Activated T-helper 1 cell treated with anti-CD3 and anti-CD28 coated beads, Interleukin-2, amount 50 U/mL, for 16 hours (primary cell): ENCODE measurements at regions not wholly inside any gene's neighbourhood (a gene's known extent, or its start where the extent isn't known, plus 50 kb on each side); places are given as distances from the start of the nearest gene placed in this dataset.
"Not testable (repeated sequence)": the region's sequence is repeated elsewhere in the genome, so short reads cannot be mapped to it uniquely, and the experiment has no call there.

Source experiments
- DNase-seq, 2 donors: peaks; one replicate each; pipeline ENCODE4 v3.0.0-alpha.2; 2020; ENCODE audit warnings: low read depth in 1 of 2, low spot score in 1 of 2

GRCh38 chr1:146715054-146715453, 223.1 kb upstream of the NBPF12 start:
- not testable (repeated sequence) for DNase-seq

DNA sequence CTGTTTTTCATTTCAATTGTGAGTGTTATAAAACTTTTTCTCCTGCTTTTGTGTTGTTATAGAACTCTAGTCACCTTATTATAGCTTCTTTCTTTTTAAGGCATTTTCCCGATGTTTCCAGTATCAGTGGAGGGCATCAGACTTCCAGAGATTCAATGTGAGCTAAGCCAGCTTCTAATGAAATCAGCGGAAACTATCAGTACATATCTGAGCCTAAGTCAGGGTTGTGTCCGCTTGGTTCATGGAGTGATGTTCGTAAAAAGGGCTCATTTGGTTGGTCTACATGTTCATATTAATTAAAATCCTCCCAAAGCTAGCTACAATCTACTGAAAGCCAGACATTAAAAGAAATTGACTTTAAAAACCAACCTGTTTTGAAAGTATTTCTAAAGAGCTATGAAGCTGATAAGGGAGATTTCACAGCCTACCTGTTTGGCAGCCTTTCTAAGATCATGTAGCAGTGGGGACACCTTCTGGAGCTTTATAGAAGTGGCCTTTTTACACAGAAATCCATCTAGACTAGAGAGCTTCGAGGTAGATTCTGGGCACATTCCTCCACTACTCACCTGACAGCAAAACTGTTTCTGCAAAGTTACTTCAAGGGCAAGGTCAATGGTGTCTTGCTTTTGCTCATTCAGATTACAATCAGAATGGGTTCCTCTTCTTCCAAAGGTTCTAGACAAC, 227.1 kb upstream of the NBPF12 start:
- not testable (repeated sequence) for DNase-seq

DNA sequence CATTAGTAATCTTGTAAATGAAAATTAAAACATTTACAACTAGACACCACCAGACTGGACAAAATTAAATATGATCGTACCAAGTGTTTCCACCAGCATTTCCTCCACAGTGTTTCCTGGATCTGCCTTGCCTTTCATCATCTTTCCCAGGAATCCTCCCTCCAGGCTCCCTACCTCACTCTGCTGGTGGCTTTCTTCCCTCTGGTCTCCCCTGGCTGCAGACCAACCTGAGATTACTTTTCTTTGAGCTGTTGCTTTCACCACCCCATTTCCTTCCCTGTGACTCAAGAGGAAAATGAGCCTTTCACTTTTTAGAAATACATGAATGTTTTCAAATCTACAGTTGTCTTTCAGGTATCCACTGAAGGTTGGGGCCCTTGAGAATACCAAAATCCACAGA, 228.8 kb upstream of the NBPF12 start:
- DNase-seq: not testable (repeated sequence)

GRCh38 chr1:146704162-146704724, 233.9 kb upstream of the NBPF12 start:
- not testable (repeated sequence) for DNase-seq

DNA sequence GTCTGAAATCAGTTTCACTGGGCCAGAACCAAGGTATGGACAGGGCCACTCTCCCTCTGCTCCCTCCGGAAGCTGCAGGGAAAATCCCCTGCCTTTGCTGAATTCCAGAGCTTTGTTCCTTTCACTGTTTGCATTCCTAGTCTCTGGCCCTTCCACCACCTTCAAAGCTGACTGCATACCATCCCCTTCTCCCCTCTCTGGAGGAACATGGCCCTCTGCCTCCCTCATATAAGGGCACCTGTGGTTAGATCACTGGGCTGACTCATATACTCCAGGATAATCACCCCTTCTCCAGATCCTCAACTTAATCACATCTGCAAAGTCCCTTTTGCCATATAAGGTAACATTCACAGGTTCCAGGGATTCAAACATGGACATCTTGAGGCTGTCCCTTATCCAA, 236.8 kb upstream of the NBPF12 start:
- DNase-seq: not testable (repeated sequence)

DNA sequence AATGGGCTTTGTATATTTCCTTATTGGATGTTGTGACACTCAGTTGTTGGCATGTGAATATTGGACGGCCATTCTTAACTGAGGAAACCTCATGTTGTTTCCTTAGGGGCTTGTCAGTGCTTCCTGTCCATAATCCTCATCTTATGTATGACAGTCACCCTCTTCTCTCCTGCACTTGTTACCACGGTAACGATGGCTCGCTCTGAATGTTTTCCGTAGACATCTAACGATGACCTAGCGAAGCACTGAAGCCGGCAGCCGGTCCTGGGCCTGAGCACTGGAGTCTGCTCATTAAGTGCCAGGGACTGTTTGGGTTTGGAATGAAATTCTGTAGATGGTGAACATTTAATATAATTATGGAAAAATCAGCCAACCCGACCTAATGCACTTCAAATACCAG, 242.7 kb upstream of the NBPF12 start:
- not testable (repeated sequence) for DNase-seq

GRCh38 chr1:146691798-146692197, 246.3 kb upstream of the NBPF12 start:
- DNase-seq: not testable (repeated sequence)

- DNase-seq: not testable (repeated sequence)
Measured at GRCh38 chr1:146688893-146689292, 249.2 kb upstream of the NBPF12 start.

DNA sequence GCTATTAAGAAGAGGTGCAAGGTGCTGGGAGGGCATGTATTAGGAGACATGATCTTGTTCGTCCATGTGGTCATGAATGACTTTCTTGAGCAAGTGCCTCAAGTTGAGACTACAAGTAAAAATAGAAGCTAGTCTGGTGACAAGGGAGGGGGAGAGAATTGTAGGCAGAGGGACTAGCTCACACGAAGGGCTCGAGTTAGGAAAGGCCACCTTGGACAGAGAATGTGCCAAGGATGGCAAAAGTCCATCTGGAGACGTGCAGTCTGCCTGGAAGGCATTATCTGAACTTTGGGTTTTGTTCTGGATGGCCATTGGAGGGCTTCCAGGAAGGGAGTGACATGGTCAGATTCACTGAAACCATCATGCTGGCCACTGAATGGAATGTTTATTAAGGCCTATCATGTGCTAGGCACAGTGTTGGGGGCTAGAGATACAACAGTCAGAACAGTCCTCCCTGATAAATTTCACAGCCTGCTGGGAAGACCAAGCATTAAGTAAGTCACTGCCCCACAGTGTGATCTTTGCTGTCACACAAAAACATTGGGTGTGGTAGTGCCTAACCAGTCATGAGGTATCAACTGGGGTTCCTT, 251.3 kb upstream of the NBPF12 start:
- not testable (repeated sequence) for DNase-seq

DNA sequence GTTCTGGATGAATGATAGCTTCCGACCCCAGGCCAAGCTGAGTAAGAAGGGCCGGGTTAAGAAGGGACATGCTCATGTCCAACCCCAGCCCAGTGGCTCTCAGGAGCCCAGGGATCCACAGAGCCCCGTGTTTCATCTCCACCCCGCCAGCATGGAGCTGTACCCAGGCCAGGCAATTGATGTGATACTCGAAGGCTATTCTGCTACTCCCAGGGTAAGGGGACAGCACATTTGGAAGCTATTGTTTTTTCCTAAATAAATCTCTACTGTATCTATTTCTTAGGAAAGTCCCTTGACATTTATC, 255.0 kb upstream of the NBPF12 start:
- DNase-seq: not testable (repeated sequence)

GRCh38 chr1:146682227-146683125, 255.6 kb upstream of the NBPF12 start:
- not testable (repeated sequence) for DNase-seq

DNA sequence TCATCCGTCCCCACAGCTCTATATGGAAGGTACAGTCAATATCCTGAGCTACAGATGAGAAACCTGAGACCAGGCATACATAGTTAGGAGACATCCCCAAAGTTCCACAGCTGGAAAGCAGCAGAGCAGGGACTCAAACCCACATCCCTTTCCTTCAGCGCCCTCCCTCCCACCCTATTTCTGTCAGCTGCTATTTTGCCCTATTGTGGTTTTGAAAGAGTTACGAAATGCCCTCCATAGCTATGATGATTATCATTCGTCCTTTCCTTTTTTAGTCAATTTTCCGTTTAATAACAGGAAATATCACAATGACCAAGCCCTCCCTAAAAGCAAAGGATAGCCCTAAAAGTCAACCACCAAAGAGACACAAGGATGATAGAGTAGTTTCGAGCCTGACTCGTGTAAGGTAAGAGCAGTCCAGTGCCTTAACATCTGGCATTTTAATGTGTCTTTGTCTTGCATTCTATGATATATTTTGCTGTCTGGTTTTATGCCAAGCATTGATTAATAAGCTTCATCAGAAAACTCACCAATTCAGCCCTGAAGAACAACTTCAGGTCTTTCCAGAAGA, 264.3 kb upstream of the NBPF12 start:
- not testable (repeated sequence) for DNase-seq

DNA sequence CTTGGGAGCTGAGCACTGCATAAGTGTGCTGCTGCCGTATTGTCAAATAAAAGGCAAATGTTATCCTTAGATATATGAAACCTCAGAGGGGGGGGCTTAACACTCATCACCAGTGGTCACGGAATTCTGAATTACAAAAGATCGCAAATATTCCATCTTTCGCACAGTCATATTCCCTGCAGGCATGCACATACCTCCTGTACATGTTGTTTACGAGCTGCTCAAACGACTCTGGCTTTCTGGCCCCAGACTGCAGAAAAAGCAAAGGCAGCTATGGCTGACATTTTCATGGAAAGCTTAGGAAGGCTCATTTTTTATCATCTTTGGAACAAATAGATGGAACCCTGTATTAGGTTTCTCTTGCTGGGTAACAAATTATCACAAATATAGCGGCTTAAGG, 265.5 kb upstream of the NBPF12 start:
- DNase-seq: not testable (repeated sequence)

GRCh38 chr1:146671588-146671987, 266.5 kb upstream of the NBPF12 start:
- not testable (repeated sequence) for DNase-seq

GRCh38 chr1:146670832-146671566, 267.1 kb upstream of the NBPF12 start:
- DNase-seq: not testable (repeated sequence)

GRCh38 chr1:146666275-146666674, 271.8 kb upstream of the NBPF12 start:
- DNase-seq: not testable (repeated sequence)

- not testable (repeated sequence) for DNase-seq
Measured at GRCh38 chr1:146660242-146660641, 277.9 kb upstream of the NBPF12 start.

DNA sequence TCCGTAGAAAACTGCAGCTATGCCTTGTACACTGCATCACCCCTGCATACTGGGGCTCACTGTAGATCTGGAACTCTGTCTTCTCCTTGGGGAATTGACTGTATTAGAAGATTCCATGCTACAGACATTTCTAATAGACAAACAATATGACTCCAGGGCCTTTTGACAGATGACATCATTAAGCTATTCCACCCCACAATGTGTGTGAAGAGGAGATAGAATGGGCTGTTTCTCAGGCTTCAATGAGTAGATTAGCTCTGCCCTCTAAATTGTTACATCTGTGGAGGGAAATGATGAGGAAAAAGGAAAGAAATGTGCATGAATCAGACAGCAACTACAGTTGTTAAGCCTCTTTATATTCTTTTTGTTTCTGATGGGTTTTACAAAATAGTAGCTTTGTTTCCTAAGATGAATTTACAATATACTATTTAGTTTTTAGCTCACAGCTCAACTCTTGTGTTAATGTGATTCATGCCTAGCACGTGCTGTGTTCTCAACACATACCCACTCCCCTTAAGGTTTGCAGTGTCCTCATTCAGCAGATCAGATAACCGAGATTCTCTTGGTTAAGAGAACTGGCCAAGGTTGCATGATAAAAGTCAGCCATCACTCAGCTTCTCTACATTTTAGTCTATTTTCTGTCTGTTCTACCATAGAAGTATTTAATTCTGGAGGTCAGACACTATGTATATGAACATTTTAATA, 281.6 kb upstream of the NBPF12 start:
- DNase-seq: not testable (repeated sequence)

- DNase-seq: not testable (repeated sequence)
Measured at GRCh38 chr1:146654763-146655162, 283.4 kb upstream of the NBPF12 start.
